Liver (tissue), 8 donors: ENCODE measurements at regions not wholly inside any gene's neighbourhood (a gene's known extent, or its start where the extent isn't known, plus 50 kb on each side); places are given as distances from the start of the nearest gene placed in this dataset.

ENCODE experiments used
- DNase-seq: peaks from one replicate; pipeline ENCODE4 v3.0.0-alpha.2; 2017; ENCODE audit warnings: low spot score
- H3K27ac ChIP-seq, 2 donors: one replicate each; pipeline ENCODE4 v1.7.0; 2013; ENCODE audit warnings: inconsistent platforms in 2 of 2, low read length in 2 of 2, control low read depth in 1 of 2, low read depth in 1 of 2, mild to moderate bottlenecking in 1 of 2
- H3K27me3 ChIP-seq, 4 donors: one replicate each; pipeline versions ENCODE4 v1.6.1 to v1.7.0; 2013; ENCODE audit warnings: low read length in 3 of 4, inconsistent platforms in 1 of 4, mild to moderate bottlenecking in 1 of 4, moderate library complexity in 1 of 4; ENCODE audit not compliant: control insufficient read depth in 4 of 4, insufficient read depth in 4 of 4
- H3K36me3 ChIP-seq, 4 donors: one replicate each; pipeline versions ENCODE4 v1.6.1 to v1.7.0; 2013; ENCODE audit warnings: low read length in 3 of 4, mild to moderate bottlenecking in 3 of 4, low read depth in 1 of 4, moderate library complexity in 1 of 4; ENCODE audit not compliant: control insufficient read depth in 4 of 4, insufficient read depth in 3 of 4
- H3K4me1 ChIP-seq, 4 donors: one replicate each; pipeline versions ENCODE4 v1.6.1 to v1.7.0; 2013; ENCODE audit warnings: low read length in 3 of 4, mild to moderate bottlenecking in 3 of 4, moderate library complexity in 1 of 4; ENCODE audit not compliant: control insufficient read depth in 4 of 4, insufficient read depth in 4 of 4
- H3K4me3 ChIP-seq, 3 donors: one replicate each; pipeline versions ENCODE4 v1.6.1 to v1.7.0; 2013; ENCODE audit warnings: low read length in 3 of 3, control low read depth in 1 of 3, low read depth in 1 of 3, mild to moderate bottlenecking in 1 of 3
- H3K9ac ChIP-seq, 2 donors: one replicate each; pipeline ENCODE4 v1.7.0; 2013; ENCODE audit warnings: low read length in 2 of 2, mild to moderate bottlenecking in 2 of 2, moderate library complexity in 2 of 2, control low read depth in 1 of 2, low read depth in 1 of 2
- H3K9me3 ChIP-seq, 4 donors: one replicate each; pipeline versions ENCODE4 v1.6.1 to v1.7.0; 2013; ENCODE audit warnings: low read length in 3 of 4; ENCODE audit not compliant: control insufficient read depth in 4 of 4
- FOXA2 ChIP-seq: IDR thresholded peaks from 2 replicates; pipeline ENCODE4 v1.6.1; 2016; ENCODE audit warnings: antibody characterized with exemption
- GABPA ChIP-seq, 2 donors: IDR thresholded peaks in 1 of 2; conservative IDR thresholded peaks in 1 of 2; 2 replicates each; pipeline ENCODE4 v1.6.1; 2016; ENCODE audit warnings: antibody characterized with exemption in 2 of 2, mild to moderate bottlenecking in 1 of 2, moderate library complexity in 1 of 2
- HNF4A ChIP-seq, 2 donors: conservative IDR thresholded peaks; 2 replicates each; pipeline ENCODE4 v1.6.1; 2016; ENCODE audit warnings: antibody characterized with exemption in 2 of 2, mild to moderate bottlenecking in 2 of 2
- HNF4G ChIP-seq: IDR thresholded peaks from 2 replicates; pipeline ENCODE4 v1.6.1; 2016; ENCODE audit warnings: antibody characterized with exemption
- NR2F2 ChIP-seq: IDR thresholded peaks from 2 replicates; pipeline ENCODE4 v1.6.1; 2016; ENCODE audit warnings: antibody characterized with exemption
- RAD21 ChIP-seq, 2 donors: IDR thresholded peaks; 2 replicates each; pipeline ENCODE4 v1.6.1; 2016; ENCODE audit warnings: antibody characterized with exemption in 2 of 2, mild to moderate bottlenecking in 2 of 2
- RXRA ChIP-seq, 2 donors: IDR thresholded peaks; 2 replicates each; pipeline ENCODE4 v1.6.1; 2017 to 2018; ENCODE audit warnings: antibody characterized with exemption in 2 of 2, mild to moderate bottlenecking in 1 of 2
- TAF1 ChIP-seq: conservative IDR thresholded peaks from 2 replicates; pipeline ENCODE4 v1.6.1; 2016; ENCODE audit warnings: antibody characterized with exemption, mild to moderate bottlenecking
- YY1 ChIP-seq: IDR thresholded peaks from 2 replicates; pipeline ENCODE4 v1.6.1; 2016; ENCODE audit warnings: antibody characterized with exemption, mild to moderate bottlenecking
- WGBS: extraction: QIAGEN DNeasy Blood & Tissue Kit; methylation state at CpG from one replicate; pipeline ENCODE4 v1.1.7; 2013; 5-methylcytosine and 5-hydroxymethylcytosine counted together
- TF ChIP-seq, protein P1 (sequence below): fragments of 150-350 bp; IDR thresholded peaks from 2 replicates; pipeline ENCODE4 v1.5.1; 2017; ENCODE audit warnings: improper control_type of control experiment, low read depth, low read length; ENCODE audit not compliant: missing input control
- TF ChIP-seq, protein P2 (sequence below): IDR thresholded peaks from 2 replicates; pipeline ENCODE4 v1.6.1; 2016; ENCODE audit warnings: antibody characterized with exemption
- TF ChIP-seq, protein P3 (sequence below): IDR thresholded peaks from 2 replicates; pipeline ENCODE4 v1.6.1; 2016; ENCODE audit warnings: antibody characterized with exemption, mild to moderate bottlenecking
- donor health status: healthy.
- donor health status: healthy.
- donor health status: healthy.
- donor health status: healthy.
- donor health status: healthy.

DNA sequence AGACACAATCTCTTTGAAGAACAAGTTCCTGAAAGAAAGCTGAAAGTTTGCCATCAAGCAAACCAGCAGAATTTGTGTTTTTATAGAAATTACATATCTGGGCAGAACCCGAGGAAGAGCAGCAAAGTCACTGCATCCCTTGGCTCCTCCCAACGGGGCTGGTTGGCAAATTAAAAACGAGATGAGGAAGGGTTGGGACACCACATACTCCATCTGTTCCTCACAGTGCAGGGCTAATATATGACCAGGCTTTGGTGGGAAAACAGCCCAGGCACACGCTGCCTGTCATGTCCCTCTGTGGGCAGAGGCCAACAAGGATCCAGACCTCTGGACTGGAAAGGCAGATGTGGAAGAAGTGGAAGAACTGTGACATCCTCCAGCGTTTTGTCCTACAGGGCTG, 607.3 kb downstream of the CDH26 start:
- H3K9ac ChIP-seq = no peak overlapping the region
- H3K4me3 ChIP-seq = no peak overlapping the region
- DNase-seq = no peak
- H3K36me3 ChIP-seq = no peaks in the 10 kb centered on the region
- 57% methylated on average over 5 of the region's 5 CpGs for WGBS
- H3K27ac ChIP-seq = no peak overlapping the region
- peaks cover 0 to 3% (median under 1%) of the 10 kb centered on the region in 4 donors for H3K9me3 ChIP-seq
- TF ChIP-seq GABPA (IDR thresholded peaks at IDR 0.05 in 1 of 2, conservative IDR thresholded peaks at IDR 0.05 in 1 of 2) (no peak), YY1 (no peak), FOXA2 (no peak), NR2F2 (no peak), HNF4G (no peak)
- H3K4me1 ChIP-seq = no peaks in the 10 kb centered on the region
- H3K27me3 ChIP-seq = peaks cover 0 to 4% (median 0%) of the 10 kb centered on the region in 4 donors

DNA sequence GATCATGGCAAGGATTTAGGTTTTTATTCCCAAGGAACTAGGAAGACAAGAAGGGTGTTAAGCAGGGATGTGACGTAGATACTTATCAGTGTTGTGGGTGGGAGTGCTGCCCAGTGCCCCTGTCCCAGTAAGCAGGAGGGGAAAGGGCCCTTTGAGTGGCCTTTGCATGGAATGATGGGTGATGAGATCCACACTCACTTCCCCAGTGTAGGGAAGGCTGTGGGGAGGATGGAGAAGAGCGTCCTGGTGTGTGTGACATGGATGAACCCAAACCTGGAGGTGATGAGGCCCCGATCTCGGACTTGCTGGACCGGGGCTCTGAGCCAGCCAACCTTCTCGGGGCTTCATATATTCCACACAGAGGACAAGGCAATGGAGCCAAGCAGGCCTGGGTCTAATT, 610.9 kb downstream of the CDH26 start:
- H3K9me3 ChIP-seq = peaks cover 0 to 3% (median under 1%) of the 10 kb centered on the region in 4 donors
- no peak overlapping the region for H3K9ac ChIP-seq
- H3K27me3 ChIP-seq = peaks cover 0 to 7% (median 0%) of the 10 kb centered on the region in 4 donors
- no peak for DNase-seq
- no peak overlapping the region for H3K4me3 ChIP-seq
- no peaks in the 10 kb centered on the region for H3K36me3 ChIP-seq
- H3K27ac ChIP-seq = no peak overlapping the region
- no peak for TF ChIP-seq FOXA2
- TF ChIP-seq, protein P1, sequence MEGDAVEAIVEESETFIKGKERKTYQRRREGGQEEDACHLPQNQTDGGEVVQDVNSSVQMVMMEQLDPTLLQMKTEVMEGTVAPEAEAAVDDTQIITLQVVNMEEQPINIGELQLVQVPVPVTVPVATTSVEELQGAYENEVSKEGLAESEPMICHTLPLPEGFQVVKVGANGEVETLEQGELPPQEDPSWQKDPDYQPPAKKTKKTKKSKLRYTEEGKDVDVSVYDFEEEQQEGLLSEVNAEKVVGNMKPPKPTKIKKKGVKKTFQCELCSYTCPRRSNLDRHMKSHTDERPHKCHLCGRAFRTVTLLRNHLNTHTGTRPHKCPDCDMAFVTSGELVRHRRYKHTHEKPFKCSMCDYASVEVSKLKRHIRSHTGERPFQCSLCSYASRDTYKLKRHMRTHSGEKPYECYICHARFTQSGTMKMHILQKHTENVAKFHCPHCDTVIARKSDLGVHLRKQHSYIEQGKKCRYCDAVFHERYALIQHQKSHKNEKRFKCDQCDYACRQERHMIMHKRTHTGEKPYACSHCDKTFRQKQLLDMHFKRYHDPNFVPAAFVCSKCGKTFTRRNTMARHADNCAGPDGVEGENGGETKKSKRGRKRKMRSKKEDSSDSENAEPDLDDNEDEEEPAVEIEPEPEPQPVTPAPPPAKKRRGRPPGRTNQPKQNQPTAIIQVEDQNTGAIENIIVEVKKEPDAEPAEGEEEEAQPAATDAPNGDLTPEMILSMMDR = no peak
- TF ChIP-seq, protein P2, sequence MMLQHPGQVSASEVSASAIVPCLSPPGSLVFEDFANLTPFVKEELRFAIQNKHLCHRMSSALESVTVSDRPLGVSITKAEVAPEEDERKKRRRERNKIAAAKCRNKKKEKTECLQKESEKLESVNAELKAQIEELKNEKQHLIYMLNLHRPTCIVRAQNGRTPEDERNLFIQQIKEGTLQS = no peak
- TF ChIP-seq TAF1 = no peak
- TF ChIP-seq RXRA (IDR thresholded peaks at IDR 0.05) = no peak
- TF ChIP-seq GABPA (IDR thresholded peaks at IDR 0.05 in 1 of 2, conservative IDR thresholded peaks at IDR 0.05 in 1 of 2) = no peak
- no peak for TF ChIP-seq HNF4G
- TF ChIP-seq RAD21 (IDR thresholded peaks at IDR 0.05) = no peak
- TF ChIP-seq, protein P3, sequence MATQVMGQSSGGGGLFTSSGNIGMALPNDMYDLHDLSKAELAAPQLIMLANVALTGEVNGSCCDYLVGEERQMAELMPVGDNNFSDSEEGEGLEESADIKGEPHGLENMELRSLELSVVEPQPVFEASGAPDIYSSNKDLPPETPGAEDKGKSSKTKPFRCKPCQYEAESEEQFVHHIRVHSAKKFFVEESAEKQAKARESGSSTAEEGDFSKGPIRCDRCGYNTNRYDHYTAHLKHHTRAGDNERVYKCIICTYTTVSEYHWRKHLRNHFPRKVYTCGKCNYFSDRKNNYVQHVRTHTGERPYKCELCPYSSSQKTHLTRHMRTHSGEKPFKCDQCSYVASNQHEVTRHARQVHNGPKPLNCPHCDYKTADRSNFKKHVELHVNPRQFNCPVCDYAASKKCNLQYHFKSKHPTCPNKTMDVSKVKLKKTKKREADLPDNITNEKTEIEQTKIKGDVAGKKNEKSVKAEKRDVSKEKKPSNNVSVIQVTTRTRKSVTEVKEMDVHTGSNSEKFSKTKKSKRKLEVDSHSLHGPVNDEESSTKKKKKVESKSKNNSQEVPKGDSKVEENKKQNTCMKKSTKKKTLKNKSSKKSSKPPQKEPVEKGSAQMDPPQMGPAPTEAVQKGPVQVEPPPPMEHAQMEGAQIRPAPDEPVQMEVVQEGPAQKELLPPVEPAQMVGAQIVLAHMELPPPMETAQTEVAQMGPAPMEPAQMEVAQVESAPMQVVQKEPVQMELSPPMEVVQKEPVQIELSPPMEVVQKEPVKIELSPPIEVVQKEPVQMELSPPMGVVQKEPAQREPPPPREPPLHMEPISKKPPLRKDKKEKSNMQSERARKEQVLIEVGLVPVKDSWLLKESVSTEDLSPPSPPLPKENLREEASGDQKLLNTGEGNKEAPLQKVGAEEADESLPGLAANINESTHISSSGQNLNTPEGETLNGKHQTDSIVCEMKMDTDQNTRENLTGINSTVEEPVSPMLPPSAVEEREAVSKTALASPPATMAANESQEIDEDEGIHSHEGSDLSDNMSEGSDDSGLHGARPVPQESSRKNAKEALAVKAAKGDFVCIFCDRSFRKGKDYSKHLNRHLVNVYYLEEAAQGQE = no peak
- no peak for TF ChIP-seq HNF4A (conservative IDR thresholded peaks at IDR 0.05)
- TF ChIP-seq YY1 = no peak
- no peaks in the 10 kb centered on the region for H3K4me1 ChIP-seq
- 79% methylated on average over 6 of the region's 6 CpGs for WGBS
